Gastrocnemius medialis (tissue), 4 donors: ENCODE measurements at regions not wholly inside any gene's neighbourhood (a gene's known extent, or its start where the extent isn't known, plus 50 kb on each side); places are given as distances from the start of the nearest gene placed in this dataset.

Experiments
- CTCF ChIP-seq, 5 experiments: fragments of 450-650 bp in 3 of 5; fragments of 200-600 bp in 2 of 5; sonication (generic) in 2 of 5; IDR thresholded peaks in 4 of 5; conservative IDR thresholded peaks in 1 of 5; 1 replicate in 4 of 5; 2 replicates in 1 of 5; pipeline ENCODE4 v1.5.1; 2016 to 2019; ENCODE audit warnings: antibody characterized with exemption in 5 of 5, mild to moderate bottlenecking in 3 of 5, moderate library complexity in 3 of 5
- POLR2A ChIP-seq, 2 donors: fragments of 450-650 bp; IDR thresholded peaks; one replicate each; pipeline ENCODE4 v1.6.1; 2017; ENCODE audit warnings: antibody characterized with exemption in 2 of 2, mild to moderate bottlenecking in 2 of 2, moderate library complexity in 2 of 2

GRCh38 chr1:170290991-170291390 lies 145.2 kb downstream of the NTMT2 start:
- TF ChIP-seq CTCF (IDR thresholded peaks at IDR 0.05 in 4 of 5, conservative IDR thresholded peaks at IDR 0.05 in 1 of 5) (no peak), POLR2A (IDR thresholded peaks at IDR 0.05) (no peak)
